Ovary (tissue), 7 donors: ENCODE measurements at regions not wholly inside any gene's neighbourhood (a gene's known extent, or its start where the extent isn't known, plus 50 kb on each side); places are given as distances from the start of the nearest gene placed in this dataset.

Experiments
- DNase-seq, 5 donors: peaks; one replicate each; pipeline ENCODE4 v3.0.0-alpha.2; 2019 to 2020
- H3K27ac ChIP-seq, 2 donors: fragments of 200-600 bp; one replicate each; pipeline versions ENCODE4 v1.5.1 to v1.8.0; 2019 to 2022
- H3K27me3 ChIP-seq: fragments of 200-600 bp; one replicate; pipeline ENCODE4 v1.8.0; 2022
- H3K36me3 ChIP-seq: fragments of 200-600 bp; sonication (generic); one replicate; pipeline ENCODE4 v1.5.1; 2019
- H3K4me1 ChIP-seq: one replicate; pipeline ENCODE4 v1.8.1; 2013; ENCODE audit warnings: mild to moderate bottlenecking, moderate library complexity; ENCODE audit not compliant: insufficient read depth
- H3K4me3 ChIP-seq: fragments of 200-600 bp; sonication (generic); one replicate; pipeline ENCODE4 v1.5.1; 2017
- H3K9me3 ChIP-seq, 2 donors: fragments of 200-600 bp in 1 of 2; sonication (generic) in 1 of 2; one replicate each; pipeline versions ENCODE4 v1.5.1 to v1.8.1; 2013 to 2019; ENCODE audit warnings: mild to moderate bottlenecking in 1 of 2, moderate library complexity in 1 of 2
- EP300 ChIP-seq: sonication (generic); formaldehyde crosslinking; IDR thresholded peaks from one replicate; pipeline ENCODE4 v1.6.1; 2017; ENCODE audit warnings: antibody characterized with exemption
- POLR2A ChIP-seq: fragments of 450-650 bp; IDR thresholded peaks from one replicate; pipeline ENCODE4 v1.6.1; 2017; ENCODE audit warnings: antibody characterized with exemption, mild to moderate bottlenecking, moderate library complexity
- WGBS, 3 donors: extraction: QIAGEN DNeasy Blood & Tissue Kit in 1 of 3; methylation state at CpG; one replicate each; pipeline versions ENCODE4 v1.1.5 to v1.1.7; 2013 to 2017; 5-methylcytosine and 5-hydroxymethylcytosine counted together
- intact Hi-C, 4 donors: fragments of 100-400 bp; cut with DNase I; formaldehyde crosslinking; loops; one replicate each; pipeline versions ENCODE4 v1.11.0 to v1.15.1; 2022 to 2023
- TF ChIP-seq, protein P1 (sequence below), 3 donors: fragments of 450-650 bp in 2 of 3; fragments of 200-600 bp in 1 of 3; IDR thresholded peaks; one replicate each; pipeline versions ENCODE4 v1.5.1 to v1.8.0; 2016 to 2022; ENCODE audit warnings: antibody characterized with exemption in 3 of 3, mild to moderate bottlenecking in 1 of 3
- donor health status: DM: no; HTN: no; CAD: no; lungs with moderate emphysema.
- donor health status: DM: no; HTN: no; CAD: no.
- donor health status: Bipolar disorder and iron deficiency.
- donor health status: DM: no; HTN: no; CAD: no.
- donor health status: DM: yes; HTN: yes; CAD: no.

DNA sequence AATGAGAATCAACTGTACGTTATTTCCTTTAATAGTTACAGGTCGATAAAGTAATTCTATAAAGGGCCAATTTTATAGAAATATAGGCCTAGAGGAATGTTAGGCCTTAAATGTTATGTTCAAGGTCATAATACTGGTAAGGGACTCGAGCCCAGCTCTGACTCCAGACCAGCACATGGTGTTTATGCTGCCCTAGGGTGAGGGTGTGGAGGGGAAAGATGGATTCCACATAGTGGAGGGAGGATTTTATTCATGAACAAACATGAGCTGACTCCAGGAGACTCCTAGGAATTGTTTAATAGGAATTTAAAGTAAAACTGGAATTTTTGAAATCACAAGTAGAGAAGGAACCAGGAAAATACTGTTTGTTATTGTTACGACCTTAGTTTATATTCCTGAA is 139.9 kb downstream of the LACC1 start:
- Histone ChIP-seq H3K4me1 (no peaks in the 10 kb centered on the region), H3K4me3 (no peak overlapping the region), H3K9me3 (no peaks in the 10 kb centered on the region), H3K27ac (no peak overlapping the region), H3K27me3 (no peaks in the 10 kb centered on the region), H3K36me3 (no peaks in the 10 kb centered on the region)
- intact Hi-C loops = no loop called here
- no peak for TF ChIP-seq POLR2A
- no peak for TF ChIP-seq EP300
- TF ChIP-seq, protein P1, sequence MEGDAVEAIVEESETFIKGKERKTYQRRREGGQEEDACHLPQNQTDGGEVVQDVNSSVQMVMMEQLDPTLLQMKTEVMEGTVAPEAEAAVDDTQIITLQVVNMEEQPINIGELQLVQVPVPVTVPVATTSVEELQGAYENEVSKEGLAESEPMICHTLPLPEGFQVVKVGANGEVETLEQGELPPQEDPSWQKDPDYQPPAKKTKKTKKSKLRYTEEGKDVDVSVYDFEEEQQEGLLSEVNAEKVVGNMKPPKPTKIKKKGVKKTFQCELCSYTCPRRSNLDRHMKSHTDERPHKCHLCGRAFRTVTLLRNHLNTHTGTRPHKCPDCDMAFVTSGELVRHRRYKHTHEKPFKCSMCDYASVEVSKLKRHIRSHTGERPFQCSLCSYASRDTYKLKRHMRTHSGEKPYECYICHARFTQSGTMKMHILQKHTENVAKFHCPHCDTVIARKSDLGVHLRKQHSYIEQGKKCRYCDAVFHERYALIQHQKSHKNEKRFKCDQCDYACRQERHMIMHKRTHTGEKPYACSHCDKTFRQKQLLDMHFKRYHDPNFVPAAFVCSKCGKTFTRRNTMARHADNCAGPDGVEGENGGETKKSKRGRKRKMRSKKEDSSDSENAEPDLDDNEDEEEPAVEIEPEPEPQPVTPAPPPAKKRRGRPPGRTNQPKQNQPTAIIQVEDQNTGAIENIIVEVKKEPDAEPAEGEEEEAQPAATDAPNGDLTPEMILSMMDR (IDR thresholded peaks at IDR 0.05) = no peak
- WGBS, 3 donors = 58 to 62% (median 60%) methylated on average over 4 of the region's 4 CpGs
- no peak for DNase-seq

DNA sequence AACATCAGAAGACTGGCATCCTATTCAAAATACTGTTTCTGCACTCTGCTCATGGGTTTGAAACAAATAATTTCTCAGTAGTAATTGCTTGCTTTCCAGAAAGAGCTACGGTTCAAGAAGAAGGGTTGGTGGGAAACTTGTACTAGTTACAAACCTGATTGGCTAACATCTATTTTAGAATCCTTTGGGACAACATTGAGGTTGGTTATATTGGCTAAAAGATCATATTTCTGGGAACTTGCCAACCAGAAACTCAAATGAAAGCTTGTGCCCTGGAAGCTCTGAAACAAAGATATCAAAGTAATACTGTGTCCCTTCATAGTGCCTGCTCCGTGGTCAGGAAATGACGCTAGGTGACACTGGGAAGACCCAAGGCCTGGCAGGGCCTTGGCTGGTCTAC is 141.7 kb downstream of the LACC1 start:
- no peaks in the 10 kb centered on the region for H3K36me3 ChIP-seq
- intact Hi-C loops = no loop called here
- H3K9me3 ChIP-seq = no peaks in the 10 kb centered on the region
- H3K27me3 ChIP-seq = no peaks in the 10 kb centered on the region
- H3K4me3 ChIP-seq = no peak overlapping the region
- no peaks in the 10 kb centered on the region for H3K4me1 ChIP-seq
- H3K27ac ChIP-seq = no peak overlapping the region
- no peak for TF ChIP-seq POLR2A
- no peak for TF ChIP-seq EP300
- TF ChIP-seq, protein P1 (IDR thresholded peaks at IDR 0.05) = no peak
- 69 to 75% (median 75%) methylated on average over 3 of the region's 3 CpGs for WGBS, 3 donors
- DNase-seq = no peak

DNA sequence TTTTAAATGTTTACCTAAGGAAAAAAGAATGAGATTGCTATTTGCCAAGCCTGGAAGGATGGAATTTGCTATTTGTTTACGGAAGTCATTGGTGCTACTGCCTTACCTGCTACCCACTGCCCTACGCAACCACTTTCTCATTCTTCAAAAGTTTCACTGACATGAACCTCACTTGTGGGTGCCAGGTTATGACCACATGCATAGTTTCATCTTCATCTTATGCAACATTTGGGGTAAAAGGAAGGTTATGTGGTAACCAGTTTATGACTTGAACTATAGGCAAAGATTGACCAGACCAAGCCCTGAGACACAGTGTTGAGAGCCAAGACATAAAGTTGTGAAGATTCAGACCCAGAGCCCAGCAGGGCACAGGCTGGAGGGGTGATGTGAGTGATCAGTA is 142.5 kb downstream of the LACC1 start:
- TF ChIP-seq, protein P1 (IDR thresholded peaks at IDR 0.05) = no peak
- no peak for TF ChIP-seq POLR2A
- no peak for TF ChIP-seq EP300
- H3K9me3 ChIP-seq = no peaks in the 10 kb centered on the region
- 83 to 92% (median 90%) methylated on average over 2 of the region's 2 CpGs for WGBS, 3 donors
- H3K4me1 ChIP-seq = no peaks in the 10 kb centered on the region
- H3K4me3 ChIP-seq = no peak overlapping the region
- intact Hi-C loops = no loop called here
- no peaks in the 10 kb centered on the region for H3K27me3 ChIP-seq
- no peak for DNase-seq
- H3K36me3 ChIP-seq = no peaks in the 10 kb centered on the region
- no peak overlapping the region for H3K27ac ChIP-seq

DNA sequence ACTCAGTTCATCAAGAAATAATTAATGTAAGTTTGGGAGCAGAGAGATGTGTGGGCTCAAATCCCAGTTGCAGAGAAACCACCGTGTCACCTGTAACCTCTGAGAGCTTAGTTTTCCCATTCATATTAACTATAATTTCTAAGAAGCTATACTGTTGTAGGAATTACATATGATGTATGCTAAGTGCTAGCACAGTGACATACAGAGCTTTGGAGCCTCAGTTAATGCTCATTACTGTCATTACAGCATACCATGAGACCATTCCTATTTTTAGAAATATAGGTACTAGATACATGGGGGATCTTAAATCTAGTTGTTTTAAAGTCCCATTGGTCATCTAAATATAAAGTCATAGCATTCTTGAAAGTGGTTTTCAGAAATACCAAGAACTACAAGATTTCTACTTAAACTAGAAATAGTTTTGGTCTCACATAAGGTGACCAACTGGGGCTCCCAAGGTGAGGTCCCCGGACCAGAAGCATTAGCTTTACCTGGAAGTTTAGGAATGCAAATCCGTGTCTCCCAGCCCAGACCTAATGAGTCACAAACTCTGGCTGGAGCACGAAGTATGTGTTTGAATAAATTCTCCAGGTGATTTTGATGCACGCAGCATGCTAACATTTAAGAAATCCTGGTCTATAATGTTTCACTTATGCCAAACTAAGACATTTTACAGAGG is 144.6 kb downstream of the LACC1 start:
- Histone ChIP-seq H3K9me3 (no peaks in the 10 kb centered on the region), H3K36me3 (no peaks in the 10 kb centered on the region), H3K27ac (no peak overlapping the region), H3K27me3 (no peaks in the 10 kb centered on the region), H3K4me3 (no peak overlapping the region), H3K4me1 (no peaks in the 10 kb centered on the region)
- intact Hi-C loops = no loop called here
- DNase-seq = no peak
- TF ChIP-seq EP300 (no peak), POLR2A (no peak)
- TF ChIP-seq, protein P1 (IDR thresholded peaks at IDR 0.05) = no peak
- 90 to 91% (median 90%) methylated on average over 5 of the region's 5 CpGs for WGBS, 3 donors
